ENCODE measurements at regions not wholly inside any gene's neighbourhood (a gene's known extent, or its start where the extent isn't known, plus 50 kb on each side); places are given as distances from the start of the nearest gene placed in this dataset.
"Not testable (repeated sequence)": the region's sequence is repeated elsewhere in the genome, so short reads cannot be mapped to it uniquely, and the experiment has no call there.

DNA sequence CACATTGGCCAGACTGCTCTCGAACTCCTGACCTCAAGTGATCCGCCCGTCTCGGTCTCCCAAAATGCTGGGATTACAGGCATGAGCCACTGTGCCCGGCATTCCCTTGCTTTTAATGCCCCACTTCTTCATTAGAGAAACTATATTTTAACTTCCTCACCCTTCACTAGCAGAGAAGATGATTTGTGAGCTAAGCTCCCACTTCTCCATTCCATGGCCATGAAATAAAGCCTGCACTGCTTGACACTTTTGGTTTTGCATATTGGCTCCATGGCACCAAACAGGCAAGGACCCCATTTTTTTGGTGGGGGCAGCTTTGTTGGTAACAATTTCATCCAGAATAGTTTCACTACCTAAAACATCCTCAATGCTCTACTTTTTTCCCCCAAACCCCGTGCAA lies 145.3 kb downstream of the TFAP2B start:
- Histone ChIP-seq H3K4me2 (no peak overlapping the region), H3K9ac (no peak overlapping the region), H4K20me1 (ENCODE audit: low read depth) (no peaks in the 10 kb centered on the region), H3K27me3 (no peaks in the 10 kb centered on the region), H3K27ac (no peak overlapping the region), H3K36me3 (no peaks in the 10 kb centered on the region), H3K9me3 (ENCODE audit: low read depth) (no peaks in the 10 kb centered on the region), H2AFZ (replicated peaks) (no peak overlapping the region), H3F3A (ENCODE audit: low read depth) (no peaks in the 10 kb centered on the region), H3K4me1 (no peaks in the 10 kb centered on the region), H3K4me3 (no peak overlapping the region), H3K79me2 (ENCODE audit: low read depth) (no peaks in the 10 kb centered on the region)
- DNase-seq (ENCODE audit: low spot score): no peak
- H3K27me3 Mint-ChIP-seq (ENCODE audit: insufficient read depth, low read depth): no peaks in the 10 kb centered on the region
- H3K9me3 Mint-ChIP-seq: no peaks in the 10 kb centered on the region
- no peak overlapping the region for H3K4me3 Mint-ChIP-seq
- TF ChIP-seq EZH2 (IDR thresholded peaks at IDR 0.05) (no peak), EZH2phosphoT487 (IDR thresholded peaks at IDR 0.05) (no peak)
- no peaks in the 10 kb centered on the region for H3K4me1 Mint-ChIP-seq
- H3K27ac Mint-ChIP-seq: no peak overlapping the region
- no peaks in the 10 kb centered on the region for H3K36me3 Mint-ChIP-seq

DNA sequence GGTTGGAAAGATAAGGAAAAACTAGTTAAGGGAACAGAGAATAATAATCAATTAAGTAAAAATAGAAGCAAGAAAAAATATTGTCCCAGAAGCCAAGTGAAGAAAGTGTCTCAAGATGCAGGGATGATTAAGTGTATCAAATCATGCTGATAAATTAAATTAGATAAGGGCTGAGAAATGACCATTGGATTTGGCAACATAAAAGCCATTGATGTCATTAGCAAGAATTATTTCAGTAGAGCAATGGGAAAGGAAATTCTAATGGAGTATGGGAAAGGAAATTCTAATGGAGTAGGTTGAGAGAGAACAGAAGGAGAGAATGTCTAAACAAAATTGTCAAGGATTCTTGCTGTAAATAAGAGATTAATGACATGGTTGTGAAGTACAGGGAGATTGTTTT lies 146.8 kb downstream of the TFAP2B start:
- Histone ChIP-seq H2AFZ (replicated peaks) (no peak overlapping the region), H3K9ac (no peak overlapping the region), H3K4me1 (no peaks in the 10 kb centered on the region), H3K27me3 (no peaks in the 10 kb centered on the region), H3K36me3 (no peaks in the 10 kb centered on the region), H3K79me2 (ENCODE audit: low read depth) (no peaks in the 10 kb centered on the region), H3K27ac (no peak overlapping the region), H3K4me3 (no peak overlapping the region), H3F3A (ENCODE audit: low read depth) (no peaks in the 10 kb centered on the region), H3K4me2 (no peak overlapping the region), H3K9me3 (ENCODE audit: low read depth) (no peaks in the 10 kb centered on the region), H4K20me1 (ENCODE audit: low read depth) (no peaks in the 10 kb centered on the region)
- Mint-ChIP-seq H3K27ac (no peak overlapping the region), H3K4me3 (no peak overlapping the region), H3K36me3 (no peaks in the 10 kb centered on the region), H3K27me3 (ENCODE audit: insufficient read depth, low read depth) (no peaks in the 10 kb centered on the region), H3K4me1 (no peaks in the 10 kb centered on the region), H3K9me3 (no peaks in the 10 kb centered on the region)
- DNase-seq (ENCODE audit: low spot score): no peak
- TF ChIP-seq EZH2 (IDR thresholded peaks at IDR 0.05) (no peak), EZH2phosphoT487 (IDR thresholded peaks at IDR 0.05) (no peak)
- TF ChIP-seq, protein P1, sequence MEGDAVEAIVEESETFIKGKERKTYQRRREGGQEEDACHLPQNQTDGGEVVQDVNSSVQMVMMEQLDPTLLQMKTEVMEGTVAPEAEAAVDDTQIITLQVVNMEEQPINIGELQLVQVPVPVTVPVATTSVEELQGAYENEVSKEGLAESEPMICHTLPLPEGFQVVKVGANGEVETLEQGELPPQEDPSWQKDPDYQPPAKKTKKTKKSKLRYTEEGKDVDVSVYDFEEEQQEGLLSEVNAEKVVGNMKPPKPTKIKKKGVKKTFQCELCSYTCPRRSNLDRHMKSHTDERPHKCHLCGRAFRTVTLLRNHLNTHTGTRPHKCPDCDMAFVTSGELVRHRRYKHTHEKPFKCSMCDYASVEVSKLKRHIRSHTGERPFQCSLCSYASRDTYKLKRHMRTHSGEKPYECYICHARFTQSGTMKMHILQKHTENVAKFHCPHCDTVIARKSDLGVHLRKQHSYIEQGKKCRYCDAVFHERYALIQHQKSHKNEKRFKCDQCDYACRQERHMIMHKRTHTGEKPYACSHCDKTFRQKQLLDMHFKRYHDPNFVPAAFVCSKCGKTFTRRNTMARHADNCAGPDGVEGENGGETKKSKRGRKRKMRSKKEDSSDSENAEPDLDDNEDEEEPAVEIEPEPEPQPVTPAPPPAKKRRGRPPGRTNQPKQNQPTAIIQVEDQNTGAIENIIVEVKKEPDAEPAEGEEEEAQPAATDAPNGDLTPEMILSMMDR (IDR thresholded peaks at IDR 0.05): no peak

- H3K9me3 ChIP-seq (ENCODE audit: low read depth): no peaks in the 10 kb centered on the region
- no peak overlapping the region for H2AFZ ChIP-seq (replicated peaks)
- no peaks in the 10 kb centered on the region for H3F3A ChIP-seq (ENCODE audit: low read depth)
- H3K4me2 ChIP-seq: no peak overlapping the region
- Mint-ChIP-seq H3K4me3 (no peak overlapping the region), H3K9me3 (no peaks in the 10 kb centered on the region), H3K27me3 (ENCODE audit: insufficient read depth, low read depth) (no peaks in the 10 kb centered on the region), H3K4me1 (no peaks in the 10 kb centered on the region), H3K36me3 (no peaks in the 10 kb centered on the region), H3K27ac (no peak overlapping the region)
- no peaks in the 10 kb centered on the region for H3K4me1 ChIP-seq
- TF ChIP-seq EZH2 (IDR thresholded peaks at IDR 0.05): no peak
- no peak overlapping the region for H3K9ac ChIP-seq
- H3K4me3 ChIP-seq: no peak overlapping the region
- H3K36me3 ChIP-seq: no peaks in the 10 kb centered on the region
- no peaks in the 10 kb centered on the region for H4K20me1 ChIP-seq (ENCODE audit: low read depth)
- no peak overlapping the region for H3K27ac ChIP-seq
- no peaks in the 10 kb centered on the region for H3K27me3 ChIP-seq
- DNase-seq (ENCODE audit: low spot score): no peak
- H3K79me2 ChIP-seq (ENCODE audit: low read depth): no peaks in the 10 kb centered on the region
These were observed 147.9 kb downstream of the TFAP2B start for GRCh38 chr6:50966532-50966931.

DNA sequence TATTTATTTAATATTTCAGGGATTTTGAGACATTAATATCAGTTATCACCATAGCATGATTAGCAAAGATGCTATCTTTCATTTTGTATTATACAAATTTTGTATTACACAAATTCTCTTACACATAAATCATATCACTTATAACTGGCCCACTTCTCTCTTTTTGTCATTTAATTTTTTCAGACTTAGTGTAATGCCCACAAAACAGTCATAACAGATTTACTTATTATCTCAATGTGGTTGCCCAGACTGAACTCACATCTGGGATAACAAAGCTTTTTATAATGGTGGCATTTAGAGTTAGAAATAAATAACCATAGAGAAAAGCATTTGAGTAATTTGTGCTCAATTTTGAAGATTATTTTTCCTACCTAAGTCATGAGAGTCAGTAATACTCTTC lies 148.3 kb downstream of the TFAP2B start:
- no peak overlapping the region for H3K4me2 ChIP-seq
- H3K4me1 ChIP-seq: no peaks in the 10 kb centered on the region
- no peaks in the 10 kb centered on the region for H3K9me3 ChIP-seq (ENCODE audit: low read depth)
- Mint-ChIP-seq H3K27me3 (ENCODE audit: insufficient read depth, low read depth) (no peaks in the 10 kb centered on the region), H3K9me3 (no peaks in the 10 kb centered on the region), H3K27ac (no peak overlapping the region), H3K4me1 (no peaks in the 10 kb centered on the region), H3K4me3 (no peak overlapping the region), H3K36me3 (no peaks in the 10 kb centered on the region)
- H4K20me1 ChIP-seq (ENCODE audit: low read depth): no peaks in the 10 kb centered on the region
- no peaks in the 10 kb centered on the region for H3K36me3 ChIP-seq
- no peaks in the 10 kb centered on the region for H3K79me2 ChIP-seq (ENCODE audit: low read depth)
- no peak overlapping the region for H3K27ac ChIP-seq
- H3K27me3 ChIP-seq: no peaks in the 10 kb centered on the region
- no peak overlapping the region for H3K9ac ChIP-seq
- TF ChIP-seq EZH2phosphoT487 (IDR thresholded peaks at IDR 0.05): no peak
- TF ChIP-seq, protein P1 (IDR thresholded peaks at IDR 0.05): no peak
- TF ChIP-seq EZH2 (IDR thresholded peaks at IDR 0.05): no peak
- DNase-seq (ENCODE audit: low spot score): no peak
- no peaks in the 10 kb centered on the region for H3F3A ChIP-seq (ENCODE audit: low read depth)
- no peak overlapping the region for H2AFZ ChIP-seq (replicated peaks)
- no peak overlapping the region for H3K4me3 ChIP-seq

DNA sequence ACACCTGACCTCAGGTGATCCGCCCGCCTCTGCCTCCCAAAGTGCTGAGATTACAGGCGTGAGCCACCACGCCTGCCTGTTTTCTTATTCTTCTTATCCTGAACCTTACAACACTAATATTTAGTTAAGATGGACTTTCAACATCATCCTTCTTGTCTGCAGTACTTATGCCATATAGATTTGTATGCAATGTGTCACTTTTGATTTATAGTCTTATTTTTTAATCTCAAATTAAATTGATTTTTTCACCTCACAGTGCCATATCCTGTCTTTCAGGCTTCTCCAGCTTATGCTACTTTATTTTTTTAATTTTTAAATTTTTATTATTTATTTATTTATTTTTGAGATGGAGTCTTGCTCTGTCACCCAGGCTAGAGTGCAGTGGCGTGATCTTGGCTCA lies 149.6 kb downstream of the TFAP2B start:
- H3K27ac ChIP-seq; H3K9ac ChIP-seq; H3F3A ChIP-seq (ENCODE audit: low read depth); H3K9me3 ChIP-seq (ENCODE audit: low read depth); H3K27ac Mint-ChIP-seq; H3K4me1 Mint-ChIP-seq; DNase-seq (ENCODE audit: low spot score); H3K4me2 ChIP-seq; H4K20me1 ChIP-seq (ENCODE audit: low read depth); H3K36me3 Mint-ChIP-seq; H3K27me3 ChIP-seq; H2AFZ ChIP-seq (replicated peaks); H3K79me2 ChIP-seq (ENCODE audit: low read depth); H3K9me3 Mint-ChIP-seq; H3K4me3 Mint-ChIP-seq; H3K27me3 Mint-ChIP-seq (ENCODE audit: insufficient read depth, low read depth); H3K4me3 ChIP-seq; H3K36me3 ChIP-seq; H3K4me1 ChIP-seq: not testable (repeated sequence)
